H9 (cell line): ENCODE measurements at regions not wholly inside any gene's neighbourhood (a gene's known extent, or its start where the extent isn't known, plus 50 kb on each side); places are given as distances from the start of the nearest gene placed in this dataset.

ENCODE experiments used
- DNase-seq: peaks from one replicate; pipeline ENCODE4 v3.0.0-alpha.2; 2017
- H2AFZ ChIP-seq: one replicate; pipeline ENCODE4 v1.6.1; 2013; ENCODE audit warnings: mild to moderate bottlenecking, low read length, control low read depth, moderate library complexity
- H2AK5ac ChIP-seq: 2 replicates; pipeline ENCODE4 v1.6.1; 2013; ENCODE audit warnings: low read length, control low read depth, mixed read lengths; ENCODE audit not compliant: insufficient read length
- H2BK120ac ChIP-seq: one replicate; pipeline ENCODE4 v1.6.1; 2013; ENCODE audit warnings: low read depth, mild to moderate bottlenecking, low read length, control low read depth, inconsistent platforms; ENCODE audit not compliant: poor library complexity, severe bottlenecking
- H2BK12ac ChIP-seq: 2 replicates; pipeline ENCODE4 v1.6.1; 2013; ENCODE audit warnings: low read length, control low read depth, mixed read lengths, low read depth; ENCODE audit not compliant: insufficient read length
- H2BK15ac ChIP-seq: 2 replicates; pipeline ENCODE4 v1.6.1; 2013; ENCODE audit warnings: low read depth, low read length, control low read depth
- H2BK20ac ChIP-seq: one replicate; pipeline ENCODE4 v1.6.1; 2013; ENCODE audit warnings: low read depth, mild to moderate bottlenecking, low read length, control low read depth, inconsistent platforms; ENCODE audit not compliant: poor library complexity, severe bottlenecking
- H2BK5ac ChIP-seq: 2 replicates; pipeline ENCODE4 v1.6.1; 2013; ENCODE audit warnings: low read length, control low read depth, mixed read lengths; ENCODE audit not compliant: insufficient read length
- H3K14ac ChIP-seq: 2 replicates; pipeline ENCODE4 v1.6.1; 2013; ENCODE audit warnings: low read length, control low read depth; ENCODE audit not compliant: insufficient read depth
- H3K18ac ChIP-seq: 2 replicates; pipeline ENCODE4 v1.6.1; 2013; ENCODE audit warnings: low read depth, mild to moderate bottlenecking, mixed read lengths, low read length, control low read depth; ENCODE audit not compliant: insufficient read length
- H3K23ac ChIP-seq: 2 replicates; pipeline ENCODE4 v1.6.1; 2013; ENCODE audit warnings: low read length, control low read depth, mixed read lengths, low read depth; ENCODE audit not compliant: insufficient read length
- H3K23me2 ChIP-seq: 2 replicates; pipeline ENCODE4 v1.6.1; 2013; ENCODE audit warnings: low read depth, mild to moderate bottlenecking, mixed read lengths, low read length, control low read depth; ENCODE audit not compliant: insufficient read length, poor library complexity, severe bottlenecking
- H3K27ac ChIP-seq: 2 replicates; pipeline ENCODE4 v1.5.1; 2013; ENCODE audit warnings: low read length, control low read depth, mixed read lengths, low read depth; ENCODE audit not compliant: insufficient read length
- H3K27me3 ChIP-seq: 2 replicates; pipeline ENCODE4 v1.6.1; 2013; ENCODE audit warnings: low read length, control low read depth, inconsistent platforms; ENCODE audit not compliant: insufficient read depth
- H3K4ac ChIP-seq: 2 replicates; pipeline ENCODE4 v1.6.1; 2013; ENCODE audit warnings: low read depth, mild to moderate bottlenecking, control low read depth, inconsistent platforms, low read length, moderate library complexity
- H3K4me1 ChIP-seq: 2 replicates; pipeline ENCODE4 v1.6.1; 2013; ENCODE audit warnings: low read length, control low read depth, inconsistent platforms; ENCODE audit not compliant: insufficient read depth
- H3K4me2 ChIP-seq: 2 replicates; pipeline ENCODE4 v1.6.1; 2013; ENCODE audit warnings: low read length, control low read depth, mixed read lengths; ENCODE audit not compliant: insufficient read length, insufficient read depth
- H3K56ac ChIP-seq: 2 replicates; pipeline ENCODE4 v1.6.1; 2013; ENCODE audit warnings: low read depth, mild to moderate bottlenecking, mixed read lengths, low read length, control low read depth; ENCODE audit not compliant: insufficient read length
- H3K79me1 ChIP-seq: 2 replicates; pipeline ENCODE4 v1.6.1; 2013; ENCODE audit warnings: low read depth, mild to moderate bottlenecking, moderate library complexity, low read length, control low read depth, inconsistent platforms; ENCODE audit not compliant: insufficient read depth, poor library complexity, severe bottlenecking
- H3K79me2 ChIP-seq: 2 replicates; pipeline ENCODE4 v1.6.1; 2013; ENCODE audit warnings: low read length, control low read depth, inconsistent platforms; ENCODE audit not compliant: insufficient read depth
- H3K9ac ChIP-seq: 2 replicates; pipeline ENCODE4 v1.6.1; 2013; ENCODE audit warnings: low read length, control low read depth, mixed read lengths; ENCODE audit not compliant: insufficient read length; ENCODE audit errors: extremely low read depth
- H3K9me3 ChIP-seq: one replicate; pipeline ENCODE4 v1.6.1; 2013; ENCODE audit warnings: low read depth, low read length, inconsistent platforms; ENCODE audit not compliant: control insufficient read depth
- H3T11ph ChIP-seq: one replicate; pipeline ENCODE4 v1.6.1; 2013; ENCODE audit warnings: mild to moderate bottlenecking, low read length, control low read depth, inconsistent platforms
- H4K20me1 ChIP-seq: one replicate; pipeline ENCODE4 v1.6.1; 2013; ENCODE audit not compliant: control insufficient read depth, insufficient read length, insufficient read depth
- H4K5ac ChIP-seq: 2 replicates; pipeline ENCODE4 v1.6.1; 2013; ENCODE audit warnings: low read depth, mild to moderate bottlenecking, mixed read lengths, low read length, control low read depth; ENCODE audit not compliant: insufficient read length
- H4K8ac ChIP-seq: replicated peaks from 2 replicates; pipeline ENCODE4 v1.6.1; 2013; ENCODE audit warnings: low read length, control low read depth, mixed read lengths, low read depth; ENCODE audit not compliant: insufficient read length
- H4K91ac ChIP-seq: 2 replicates; pipeline ENCODE4 v1.6.1; 2013; ENCODE audit warnings: low read depth, mild to moderate bottlenecking, moderate library complexity, mixed read lengths, low read length, control low read depth; ENCODE audit not compliant: insufficient read length
- H3K27ac Mint-ChIP-seq, 3 experiments: 2 replicates in 2 of 3; 3 replicates in 1 of 3; pipeline ENCODE4 v1.8.0; 2020 to 2021; ENCODE audit warnings: mixed read lengths in 3 of 3, mild to moderate bottlenecking in 1 of 3, moderate library complexity in 1 of 3
- H3K27me3 Mint-ChIP-seq: 2 replicates; pipeline ENCODE4 v1.8.0; 2021; ENCODE audit warnings: low read depth, mild to moderate bottlenecking, moderate library complexity, mixed read lengths
- H3K36me3 Mint-ChIP-seq, 3 experiments: 2 replicates in 2 of 3; 3 replicates in 1 of 3; pipeline ENCODE4 v1.8.0; 2020 to 2021; ENCODE audit warnings: low read depth in 3 of 3, mixed read lengths in 3 of 3; ENCODE audit not compliant: insufficient read depth in 1 of 3
- H3K4me1 Mint-ChIP-seq, 2 experiments: 2 replicates each; pipeline ENCODE4 v1.8.0; 2020; ENCODE audit warnings: mixed read lengths in 2 of 2
- H3K4me3 Mint-ChIP-seq, 2 experiments: 2 replicates in 1 of 2; 3 replicates in 1 of 2; pipeline ENCODE4 v1.8.0; 2020 to 2021; ENCODE audit warnings: mild to moderate bottlenecking in 2 of 2, mixed read lengths in 2 of 2, moderate library complexity in 1 of 2
- H3K9me3 Mint-ChIP-seq, 2 experiments: 2 replicates in 1 of 2; 3 replicates in 1 of 2; pipeline ENCODE4 v1.8.0; 2020; ENCODE audit warnings: mild to moderate bottlenecking in 2 of 2, mixed read lengths in 2 of 2, moderate library complexity in 1 of 2
- CTCF ChIP-seq: fragments of 200-600 bp; sonication (generic); conservative IDR thresholded peaks from 3 replicates; pipeline ENCODE4 v1.8.0; 2021; ENCODE audit warnings: antibody characterized with exemption, mild to moderate bottlenecking
- WGBS: extraction: QIAGEN DNeasy Blood & Tissue Kit; methylation state at CpG from one replicate; pipeline ENCODE4 v1.1.7; 2013; ENCODE audit warnings: missing lambda C conversion rate, low lambda C conversion rate, mixed read lengths; ENCODE audit not compliant: insufficient read length; ENCODE audit errors: extremely low coverage; 5-methylcytosine and 5-hydroxymethylcytosine counted together

DNA sequence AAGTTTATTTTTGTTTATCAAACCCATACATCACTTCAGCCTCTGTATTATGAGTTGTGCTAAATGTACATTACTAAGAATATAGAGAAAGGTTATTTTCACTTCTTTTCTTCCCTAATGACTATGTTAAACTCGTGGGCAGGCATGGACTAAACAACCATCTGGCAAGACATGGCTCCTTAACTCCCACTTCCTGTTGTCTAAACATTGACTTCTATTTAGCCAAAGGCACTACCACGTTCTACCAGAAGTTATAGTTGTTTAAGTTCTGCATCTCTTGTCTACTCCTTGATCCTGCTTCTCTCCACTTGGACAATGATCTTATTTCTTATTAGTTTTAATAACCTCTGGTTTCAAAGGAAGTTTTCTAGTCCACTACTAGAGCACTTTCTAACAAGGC lies 136.1 kb downstream of the MACIR start:
- no peak overlapping the region for H2AK5ac ChIP-seq
- no peak overlapping the region for H2AFZ ChIP-seq
- H3K79me2 ChIP-seq: no peaks in the 10 kb centered on the region
- no peak overlapping the region for H3T11ph ChIP-seq
- H3K14ac ChIP-seq: no peak overlapping the region
- no peak overlapping the region for H2BK12ac ChIP-seq
- H3K27ac ChIP-seq: no peak overlapping the region
- no peaks in the 10 kb centered on the region; a peak in 1 of 5 replicates for H3K9me3 Mint-ChIP-seq
- H2BK5ac ChIP-seq: no peak overlapping the region
- no peak overlapping the region for H4K8ac ChIP-seq
- H3K4me2 ChIP-seq: no peak overlapping the region
- no peak overlapping the region for H3K9ac ChIP-seq
- H4K5ac ChIP-seq: no peak overlapping the region
- H3K27me3 ChIP-seq: no peaks in the 10 kb centered on the region
- no peak overlapping the region for H2BK20ac ChIP-seq
- H3K4ac ChIP-seq: no peak overlapping the region
- H2BK15ac ChIP-seq: no peak overlapping the region
- H3K79me1 ChIP-seq: no peaks in the 10 kb centered on the region
- H3K23me2 ChIP-seq: no peaks in the 10 kb centered on the region
- H3K27ac Mint-ChIP-seq: no peak overlapping the region; a peak in 1 of 7 replicates
- H3K27me3 Mint-ChIP-seq: no peaks in the 10 kb centered on the region
- H2BK120ac ChIP-seq: no peak overlapping the region
- no peaks in the 10 kb centered on the region; the same call in 1 of the 2 replicates for H3K4me1 ChIP-seq
- H3K36me3 Mint-ChIP-seq: no peaks in the 10 kb centered on the region
- no peak overlapping the region for H4K91ac ChIP-seq
- DNase-seq: no peak
- no peak overlapping the region for H3K18ac ChIP-seq
- H3K23ac ChIP-seq: no peak overlapping the region
- H4K20me1 ChIP-seq: no peaks in the 10 kb centered on the region
- TF ChIP-seq CTCF: no peak
- H3K56ac ChIP-seq: no peak overlapping the region
- no peaks in the 10 kb centered on the region for H3K9me3 ChIP-seq
- H3K4me1 Mint-ChIP-seq: peaks cover 33 to 36% of the 10 kb centered on the region in 2 experiments
- no peak overlapping the region for H3K4me3 Mint-ChIP-seq
- WGBS: no CpG with 5 or more reads among the region's 2 CpGs
